HUES64 (cell line): ENCODE measurements at regions not wholly inside any gene's neighbourhood (a gene's known extent, or its start where the extent isn't known, plus 50 kb on each side); places are given as distances from the start of the nearest gene placed in this dataset.

Experiments used
- H3K27ac ChIP-seq: 2 replicates; pipeline ENCODE4 v1.7.0; 2013; ENCODE audit warnings: low read depth, low read length, inconsistent platforms
- H3K27me3 ChIP-seq: 2 replicates; pipeline ENCODE4 v1.6.1; 2013; ENCODE audit warnings: mild to moderate bottlenecking, low read length; ENCODE audit not compliant: insufficient read depth
- H3K36me3 ChIP-seq: 2 replicates; pipeline ENCODE4 v1.6.1; 2013; ENCODE audit warnings: mild to moderate bottlenecking, low read length; ENCODE audit not compliant: insufficient read depth
- H3K4me1 ChIP-seq: 2 replicates; pipeline ENCODE4 v1.6.1; 2013; ENCODE audit warnings: mild to moderate bottlenecking, low read length, moderate library complexity; ENCODE audit not compliant: insufficient read depth
- H3K4me3 ChIP-seq: 2 replicates; pipeline ENCODE4 v1.5.1; 2013; ENCODE audit warnings: mild to moderate bottlenecking, low read length, moderate library complexity
- H3K9ac ChIP-seq: 2 replicates; pipeline ENCODE4 v1.6.1; 2013; ENCODE audit warnings: mild to moderate bottlenecking, low read depth, low read length
- H3K9me3 ChIP-seq: 2 replicates; pipeline ENCODE4 v1.6.1; 2013; ENCODE audit warnings: low read depth, low read length; ENCODE audit not compliant: insufficient read depth
- WGBS: fragments of 150-250, 120-280 bp; methylation state at CpG from one replicate; pipeline ENCODE4 v1.1.7; 2013; ENCODE audit warnings: missing lambda C conversion rate; 5-methylcytosine and 5-hydroxymethylcytosine counted together

- H3K4me3 ChIP-seq = no peak overlapping the region
- no peak overlapping the region for H3K27ac ChIP-seq
- H3K9me3 ChIP-seq = no peaks in the 10 kb centered on the region
- no peaks in the 10 kb centered on the region for H3K36me3 ChIP-seq
- no peaks in the 10 kb centered on the region for H3K27me3 ChIP-seq
- H3K9ac ChIP-seq = no peak overlapping the region
- H3K4me1 ChIP-seq = no peaks in the 10 kb centered on the region
- 91% methylated on average over 2 of the region's 3 CpGs for WGBS
These were observed 146.9 kb downstream of the METTL4 start for GRCh38 chr18:2424420-2424819.

- Histone ChIP-seq H3K36me3 (no peaks in the 10 kb centered on the region), H3K4me1 (no peaks in the 10 kb centered on the region), H3K9me3 (peaks cover 5% of the 10 kb centered on the region; the same call in 1 of the 2 replicates), H3K4me3 (no peak overlapping the region), H3K27me3 (no peaks in the 10 kb centered on the region), H3K27ac (no peak overlapping the region), H3K9ac (no peak overlapping the region)
- 88% methylated on average over 2 of the region's 4 CpGs for WGBS
These were observed 145.6 kb downstream of the METTL4 start for GRCh38 chr18:2425426-2426317.

GRCh38 chr18:2430191-2430590 is 141.1 kb downstream of the METTL4 start:
- Histone ChIP-seq H3K36me3 (no peaks in the 10 kb centered on the region), H3K9ac (no peak overlapping the region), H3K9me3 (peaks cover 7% of the 10 kb centered on the region; the same call in 1 of the 2 replicates), H3K4me3 (no peak overlapping the region), H3K27ac (no peak overlapping the region), H3K27me3 (no peaks in the 10 kb centered on the region), H3K4me1 (no peaks in the 10 kb centered on the region)

GRCh38 chr18:2431806-2432205 is 139.5 kb downstream of the METTL4 start:
- Histone ChIP-seq H3K9ac (no peak overlapping the region), H3K4me3 (no peak overlapping the region), H3K36me3 (no peaks in the 10 kb centered on the region), H3K27me3 (no peaks in the 10 kb centered on the region), H3K4me1 (no peaks in the 10 kb centered on the region), H3K27ac (no peak overlapping the region), H3K9me3 (peaks cover 7% of the 10 kb centered on the region; the same call in 1 of the 2 replicates)
- 100% methylated on average over 1 of the region's 2 CpGs for whole genome bisulfite sequencing

- no peaks in the 10 kb centered on the region for H3K4me1 ChIP-seq
These were observed 137.9 kb downstream of the METTL4 start for GRCh38 chr18:2433366-2433765.

GRCh38 chr18:2441544-2441943 is 129.8 kb downstream of the METTL4 start:
- Histone ChIP-seq H3K4me1 (no peaks in the 10 kb centered on the region), H3K9me3 (peaks cover 16% of the 10 kb centered on the region), H3K4me3 (no peak overlapping the region), H3K27ac (no peak overlapping the region), H3K36me3 (no peaks in the 10 kb centered on the region), H3K27me3 (no peaks in the 10 kb centered on the region), H3K9ac (no peak overlapping the region)
- WGBS = 87% methylated on average over 2 of the region's 2 CpGs

More at GRCh38 chr18:2433366-2433765, 137.9 kb downstream of the METTL4 start:
- Histone ChIP-seq H3K9me3 (peaks cover 7% of the 10 kb centered on the region; the same call in 1 of the 2 replicates), H3K4me3 (no peak overlapping the region), H3K27ac (no peak overlapping the region), H3K36me3 (no peaks in the 10 kb centered on the region), H3K9ac (no peak overlapping the region), H3K27me3 (no peaks in the 10 kb centered on the region)
- WGBS = no CpG with 5 or more reads among the region's 1 CpG

GRCh38 chr18:2442006-2442405 is 129.3 kb downstream of the METTL4 start:
- WGBS = 56% methylated on average over 2 of the region's 3 CpGs
- no peaks in the 10 kb centered on the region for H3K27me3 ChIP-seq
- H3K27ac ChIP-seq = no peak overlapping the region
- H3K4me3 ChIP-seq = no peak overlapping the region
- no peaks in the 10 kb centered on the region for H3K36me3 ChIP-seq
- peaks cover 16% of the 10 kb centered on the region for H3K9me3 ChIP-seq
- H3K4me1 ChIP-seq = no peaks in the 10 kb centered on the region
- no peak overlapping the region for H3K9ac ChIP-seq

GRCh38 chr18:2442726-2443275 is 128.5 kb downstream of the METTL4 start:
- WGBS = 82% methylated on average over 4 of the region's 4 CpGs

GRCh38 chr18:2444201-2444875 is 127.0 kb downstream of the METTL4 start:
- WGBS = 81% methylated on average over 5 of the region's 5 CpGs
- no peak overlapping the region for H3K4me3 ChIP-seq
- H3K27me3 ChIP-seq = no peaks in the 10 kb centered on the region
- no peaks in the 10 kb centered on the region for H3K36me3 ChIP-seq
- H3K4me1 ChIP-seq = no peaks in the 10 kb centered on the region
- H3K9ac ChIP-seq = no peak overlapping the region
- H3K27ac ChIP-seq = no peak overlapping the region
- peaks cover 16% of the 10 kb centered on the region for H3K9me3 ChIP-seq

More at GRCh38 chr18:2442726-2443275, 128.5 kb downstream of the METTL4 start:
- peaks cover 16% of the 10 kb centered on the region for H3K9me3 ChIP-seq
- no peak overlapping the region for H3K9ac ChIP-seq
- no peaks in the 10 kb centered on the region for H3K27me3 ChIP-seq
- no peaks in the 10 kb centered on the region for H3K36me3 ChIP-seq
- H3K4me1 ChIP-seq = no peaks in the 10 kb centered on the region
- no peak overlapping the region for H3K4me3 ChIP-seq
- no peak overlapping the region for H3K27ac ChIP-seq

- 76% methylated on average over 2 of the region's 2 CpGs for WGBS
- Histone ChIP-seq H3K9me3 (peaks cover 3% of the 10 kb centered on the region; the same call in 1 of the 2 replicates), H3K27me3 (no peaks in the 10 kb centered on the region), H3K4me3 (no peak overlapping the region), H3K36me3 (no peaks in the 10 kb centered on the region), H3K27ac (no peak overlapping the region), H3K4me1 (no peaks in the 10 kb centered on the region), H3K9ac (no peak overlapping the region)
These were observed 122.6 kb downstream of the METTL4 start for GRCh38 chr18:2448565-2449151.

- no peak overlapping the region for H3K4me3 ChIP-seq
- H3K9me3 ChIP-seq = no peaks in the 10 kb centered on the region
- no peaks in the 10 kb centered on the region for H3K36me3 ChIP-seq
- WGBS = 92% methylated on average over 1 of the region's 1 CpG
- no peak overlapping the region for H3K27ac ChIP-seq
- H3K4me1 ChIP-seq = no peaks in the 10 kb centered on the region
- H3K9ac ChIP-seq = no peak overlapping the region
- H3K27me3 ChIP-seq = no peaks in the 10 kb centered on the region
These were observed 119.7 kb downstream of the METTL4 start for GRCh38 chr18:2451556-2451955.
